ENCODE measurements at regions not wholly inside any gene's neighbourhood (a gene's known extent, or its start where the extent isn't known, plus 50 kb on each side); places are given as distances from the start of the nearest gene placed in this dataset.
"Not testable (repeated sequence)": the region's sequence is repeated elsewhere in the genome, so short reads cannot be mapped to it uniquely, and the experiment has no call there.

- no peak for DNase-seq (ENCODE audit: low read depth)
Observed at GRCh38 chr12:102728506-102729242, 188.4 kb downstream of the PAH start.

- DNase-seq (ENCODE audit: low read depth), result no peak
Observed at GRCh38 chr12:102726686-102727085, 190.4 kb downstream of the PAH start.

- no peak for DNase-seq (ENCODE audit: low read depth)
Observed at GRCh38 chr12:102722147-102722546, 194.9 kb downstream of the PAH start.

- no peak for DNase-seq (ENCODE audit: low read depth)
Observed at GRCh38 chr12:102708108-102708507, 208.9 kb downstream of the PAH start.

- DNase-seq (ENCODE audit: low read depth), result peak; percentile 32
Observed at GRCh38 chr12:102702447-102703114, 214.5 kb downstream of the PAH start.

GRCh38 chr12:102696045-102696444 lies 215.7 kb upstream of the IGF1 start:
- DNase-seq (ENCODE audit: low read depth), result no peak

GRCh38 chr12:102694903-102695302 lies 214.5 kb upstream of the IGF1 start:
- DNase-seq (ENCODE audit: low read depth), result no peak

GRCh38 chr12:102691773-102692555 lies 211.6 kb upstream of the IGF1 start:
- DNase-seq (ENCODE audit: low read depth), result no peak

- no peak for DNase-seq (ENCODE audit: low read depth)
Observed at GRCh38 chr12:102690253-102690652, 209.9 kb upstream of the IGF1 start.

- no peak for DNase-seq (ENCODE audit: low read depth)
Observed at GRCh38 chr12:102689701-102690100, 209.3 kb upstream of the IGF1 start.

- no peak for DNase-seq (ENCODE audit: low read depth)
Observed at GRCh38 chr12:102687523-102687922, 207.2 kb upstream of the IGF1 start.

- DNase-seq (ENCODE audit: low read depth), result no peak
Observed at GRCh38 chr12:102685841-102686240, 205.5 kb upstream of the IGF1 start.

GRCh38 chr12:102685172-102685571 lies 204.8 kb upstream of the IGF1 start:
- no peak for DNase-seq (ENCODE audit: low read depth)

GRCh38 chr12:102682366-102683289 lies 202.3 kb upstream of the IGF1 start:
- no peak for DNase-seq (ENCODE audit: low read depth)

- DNase-seq (ENCODE audit: low read depth), result no peak
Observed at GRCh38 chr12:102681747-102682146, 201.4 kb upstream of the IGF1 start.

GRCh38 chr12:102681309-102681708 lies 200.9 kb upstream of the IGF1 start:
- DNase-seq (ENCODE audit: low read depth), result no peak

GRCh38 chr12:102680304-102680703 lies 199.9 kb upstream of the IGF1 start:
- DNase-seq (ENCODE audit: low read depth), result no peak

- no peak for DNase-seq (ENCODE audit: low read depth)
Observed at GRCh38 chr12:102676812-102677211, 196.4 kb upstream of the IGF1 start.

GRCh38 chr12:102675672-102676071 lies 195.3 kb upstream of the IGF1 start:
- DNase-seq (ENCODE audit: low read depth), result no peak

- DNase-seq (ENCODE audit: low read depth), result no peak
Observed at GRCh38 chr12:102673606-102674005, 193.2 kb upstream of the IGF1 start.

GRCh38 chr12:102672212-102672611 lies 191.8 kb upstream of the IGF1 start:
- DNase-seq (ENCODE audit: low read depth), result not testable (repeated sequence)

GRCh38 chr12:102669056-102669455 lies 188.7 kb upstream of the IGF1 start:
- no peak for DNase-seq (ENCODE audit: low read depth)
